H1 (cell line): ENCODE measurements at regions not wholly inside any gene's neighbourhood (a gene's known extent, or its start where the extent isn't known, plus 50 kb on each side); places are given as distances from the start of the nearest gene placed in this dataset.

Experiments used
- CTCF ChIA-PET: fragments of 300-600 bp; sonication (Branson Sonifier 250); formaldehyde crosslinking; loops from one replicate; lab custom pipeline; 2021; ENCODE audit not compliant: partially characterized antibody; lab: Charles Lee
- POLR2A ChIA-PET: fragments of 300-600 bp; sonication (Branson Sonifier 250); formaldehyde crosslinking; loops from one replicate; lab custom pipeline; 2021; ENCODE audit warnings: inconsistent platforms; ENCODE audit not compliant: partially characterized antibody; lab: Charles Lee
- DNase-seq, 2 experiments: peaks; one replicate each; pipeline versions ENCODE4 v3.0.0 to v3.0.0-alpha.2; 2010 to 2022; ENCODE audit warnings: low spot score in 2 of 2, low read depth in 1 of 2, mixed read lengths in 1 of 2
- FAIRE-seq: peaks from 2 replicates; lab custom pipeline; 2011; peaks lifted over from hg19 to GRCh38; lab: Jason Lieb, UNC
- H2AFZ ChIP-seq: 2 replicates; pipeline ENCODE4 v1.8.1; 2012; ENCODE audit warnings: low read length, inconsistent platforms
- H2AK5ac ChIP-seq: 2 replicates; pipeline ENCODE4 v1.6.1; 2013; ENCODE audit warnings: low read depth, low read length
- H2BK120ac ChIP-seq: replicated peaks from 2 replicates; pipeline ENCODE3; 2013; ENCODE audit warnings: low read depth, low read length, inconsistent platforms
- H2BK12ac ChIP-seq: 2 replicates; pipeline ENCODE4 v1.6.1; 2013; ENCODE audit warnings: low read depth, low read length
- H2BK15ac ChIP-seq: 2 replicates; pipeline ENCODE4 v1.6.1; 2013; ENCODE audit warnings: low read length
- H2BK20ac ChIP-seq: 2 replicates; pipeline ENCODE4 v1.6.1; 2013; ENCODE audit warnings: low read length
- H2BK5ac ChIP-seq: 2 replicates; pipeline ENCODE4 v1.6.1; 2013; ENCODE audit warnings: low read depth, low read length
- H3K14ac ChIP-seq: 2 replicates; pipeline ENCODE4 v1.6.1; 2013; ENCODE audit warnings: inconsistent platforms; ENCODE audit not compliant: insufficient read length
- H3K18ac ChIP-seq: 2 replicates; pipeline ENCODE4 v1.6.1; 2013; ENCODE audit warnings: low read length; ENCODE audit errors: extremely low read depth
- H3K23ac ChIP-seq: 2 replicates; pipeline ENCODE4 v1.6.1; 2013; ENCODE audit warnings: inconsistent platforms; ENCODE audit not compliant: insufficient read length
- H3K23me2 ChIP-seq: 2 replicates; pipeline ENCODE4 v1.6.1; 2013; ENCODE audit warnings: low read depth, low read length
- H3K27ac ChIP-seq: 2 replicates; pipeline ENCODE4 v1.6.1; 2011; ENCODE audit warnings: low read depth, low read length, inconsistent platforms
- H3K27me3 ChIP-seq, 4 experiments: replicated peaks in 1 of 4; 1 replicate in 1 of 4; 2 replicates in 3 of 4; pipeline versions ENCODE4 v1.6.1 to v1.8.1; 2011 to 2013; ENCODE audit warnings: low read length in 3 of 4, mild to moderate bottlenecking in 3 of 4, inconsistent platforms in 2 of 4, mixed read lengths in 2 of 4, moderate library complexity in 1 of 4; ENCODE audit not compliant: control insufficient read depth in 3 of 4, insufficient read depth in 3 of 4; ENCODE audit errors: extremely low read depth in 1 of 4
- H3K36me3 ChIP-seq, 4 experiments: 2 replicates each; pipeline versions ENCODE4 v1.6.1 to v1.8.1; 2011 to 2013; ENCODE audit warnings: mild to moderate bottlenecking in 4 of 4, low read length in 3 of 4, moderate library complexity in 2 of 4, control low read depth in 1 of 4, inconsistent platforms in 1 of 4; ENCODE audit not compliant: insufficient read depth in 4 of 4, control insufficient read depth in 2 of 4
- H3K4ac ChIP-seq: replicated peaks from 2 replicates; pipeline ENCODE3; 2013; ENCODE audit warnings: low read length, low read depth, mixed read lengths, inconsistent platforms; ENCODE audit not compliant: insufficient read length
- H3K4me1 ChIP-seq, 4 experiments: replicated peaks in 1 of 4; 1 replicate in 1 of 4; 2 replicates in 3 of 4; pipeline versions ENCODE4 v1.6.1 to v1.8.1; 2011 to 2013; ENCODE audit warnings: low read length in 3 of 4, inconsistent platforms in 2 of 4, mixed read lengths in 1 of 4; ENCODE audit not compliant: insufficient read depth in 4 of 4, control insufficient read depth in 3 of 4
- H3K4me2 ChIP-seq, 2 experiments: 2 replicates each; pipeline versions ENCODE4 v1.6.1 to v1.8.1; 2011 to 2013; ENCODE audit warnings: low read depth in 2 of 2, low read length in 2 of 2, control low read depth in 1 of 2, inconsistent platforms in 1 of 2, mild to moderate bottlenecking in 1 of 2; ENCODE audit not compliant: insufficient read depth in 1 of 2
- H3K4me3 ChIP-seq, 4 experiments: fragments of 200-600, 300-600 bp in 1 of 4; sonication (generic), shearing (Covaris generic), sonication (Bioruptor Twin) in 1 of 4; 2 replicates each; pipeline versions ENCODE4 v1.5.1 to v1.8.1; 2011 to 2016; ENCODE audit warnings: low read length in 4 of 4, low read depth in 3 of 4, control low read depth in 2 of 4, inconsistent platforms in 2 of 4, mild to moderate bottlenecking in 2 of 4, mixed read lengths in 1 of 4, moderate library complexity in 1 of 4; ENCODE audit not compliant: insufficient read depth in 2 of 4; ENCODE audit errors: extremely low read depth in 1 of 4
- H3K56ac ChIP-seq: replicated peaks from 2 replicates; pipeline ENCODE3; 2013; ENCODE audit warnings: low read depth, mild to moderate bottlenecking, mixed read lengths, low read length, inconsistent platforms; ENCODE audit not compliant: insufficient read length
- H3K79me1 ChIP-seq: 2 replicates; pipeline ENCODE4 v1.6.1; 2013; ENCODE audit warnings: low read depth, low read length, control low read depth
- H3K79me2 ChIP-seq, 2 experiments: 2 replicates each; pipeline versions ENCODE4 v1.6.1 to v1.8.1; 2012 to 2013; ENCODE audit warnings: low read length in 2 of 2, mild to moderate bottlenecking in 2 of 2, inconsistent platforms in 1 of 2; ENCODE audit not compliant: insufficient read depth in 2 of 2, control insufficient read depth in 1 of 2
- H3K9ac ChIP-seq, 4 experiments: replicated peaks in 1 of 4; 1 replicate in 1 of 4; 2 replicates in 3 of 4; pipeline versions ENCODE4 v1.6.1 to v1.8.1; 2011 to 2013; ENCODE audit warnings: low read depth in 3 of 4, low read length in 3 of 4, control low read depth in 2 of 4, mild to moderate bottlenecking in 2 of 4, moderate library complexity in 2 of 4, inconsistent platforms in 1 of 4; ENCODE audit errors: extremely low read depth in 1 of 4
- H3K9me3 ChIP-seq, 2 experiments: 2 replicates each; pipeline versions ENCODE4 v1.6.1 to v1.8.1; 2012 to 2013; ENCODE audit warnings: mild to moderate bottlenecking in 2 of 2, moderate library complexity in 2 of 2, control low read depth in 1 of 2, inconsistent platforms in 1 of 2, low read depth in 1 of 2, low read length in 1 of 2, mixed read lengths in 1 of 2; ENCODE audit not compliant: insufficient read depth in 2 of 2
- H4K20me1 ChIP-seq, 2 experiments: replicated peaks in 1 of 2; 2 replicates each; pipeline versions ENCODE3 to v1.8.1; 2011 to 2013; ENCODE audit warnings: inconsistent platforms in 2 of 2, low read length in 2 of 2, mild to moderate bottlenecking in 1 of 2; ENCODE audit not compliant: insufficient read depth in 2 of 2, control insufficient read depth in 1 of 2
- H4K5ac ChIP-seq: 2 replicates; pipeline ENCODE4 v1.6.1; 2013; ENCODE audit warnings: low read length, low read depth, mixed read lengths, inconsistent platforms; ENCODE audit not compliant: insufficient read length
- H4K8ac ChIP-seq: 2 replicates; pipeline ENCODE4 v1.8.0; 2013; ENCODE audit warnings: mild to moderate bottlenecking, moderate library complexity, low read length, inconsistent platforms; ENCODE audit not compliant: insufficient read depth; ENCODE audit errors: extremely low read depth
- H4K91ac ChIP-seq: replicated peaks from 2 replicates; pipeline ENCODE3; 2013; ENCODE audit warnings: low read length, mixed read lengths, inconsistent platforms; ENCODE audit not compliant: insufficient read length
- BCL11A ChIP-seq, 2 experiments: IDR thresholded peaks; one replicate each; pipeline ENCODE4 v1.6.1; 2011; ENCODE audit warnings: low read depth in 2 of 2, low read length in 2 of 2, mild to moderate bottlenecking in 2 of 2
- BRCA1 ChIP-seq: IDR thresholded peaks from 2 replicates; pipeline ENCODE4 v1.6.1; 2012; ENCODE audit warnings: low read depth, low read length, improper control_type of control experiment
- CEBPB ChIP-seq: IDR thresholded peaks from 2 replicates; pipeline ENCODE4 v1.6.1; 2012; ENCODE audit warnings: low read depth, low read length
- CTCF ChIP-seq, 3 experiments: IDR thresholded peaks; 1 replicate in 2 of 3; 2 replicates in 1 of 3; pipeline versions ENCODE4 v1.5.1 to v1.6.1; 2011; ENCODE audit warnings: low read length in 3 of 3, mild to moderate bottlenecking in 3 of 3, inconsistent platforms in 2 of 3, low read depth in 1 of 3, moderate library complexity in 1 of 3; ENCODE audit not compliant: insufficient read depth in 1 of 3; ENCODE audit errors: control extremely low read depth in 1 of 3
- HDAC2 ChIP-seq, 2 experiments: fragments of 300-600 bp in 1 of 2; sonication (generic) in 1 of 2; IDR thresholded peaks; 2 replicates each; pipeline ENCODE4 v1.6.1; 2011 to 2012; ENCODE audit warnings: low read depth in 2 of 2, low read length in 2 of 2, mild to moderate bottlenecking in 2 of 2, moderate library complexity in 2 of 2, borderline replicate concordance in 1 of 2, inconsistent platforms in 1 of 2
- POLR2AphosphoS5 ChIP-seq: IDR thresholded peaks from 2 replicates; pipeline ENCODE4 v1.6.1; 2011; ENCODE audit warnings: low read depth, low read length
- RBBP5 ChIP-seq: IDR thresholded peaks from 2 replicates; pipeline ENCODE4 v1.7.1; 2012; ENCODE audit warnings: low read depth, mild to moderate bottlenecking, inconsistent platforms, low read length, moderate library complexity, borderline replicate concordance
- SIN3A ChIP-seq, 2 experiments: IDR thresholded peaks in 1 of 2; conservative IDR thresholded peaks in 1 of 2; 2 replicates each; pipeline ENCODE4 v1.6.1; 2011 to 2012; ENCODE audit warnings: low read length in 2 of 2, improper control_type of control experiment in 1 of 2, low read depth in 1 of 2, mild to moderate bottlenecking in 1 of 2
- SP1 ChIP-seq: IDR thresholded peaks from 2 replicates; pipeline ENCODE4 v1.6.1; 2011; ENCODE audit warnings: low read depth, low read length
- SRF ChIP-seq: IDR thresholded peaks from 2 replicates; pipeline ENCODE4 v1.6.1; 2011; ENCODE audit warnings: mild to moderate bottlenecking, low read depth, low read length, moderate library complexity
- WGBS, 2 experiments: shearing (Covaris generic) in 1 of 2; methylation state at CpG; one replicate each; pipeline versions ENCODE4 v1.1.6 to v1.1.7; 2013 to 2015; ENCODE audit warnings: low lambda C conversion rate in 2 of 2, mixed read lengths in 2 of 2, inconsistent platforms in 1 of 2, low coverage in 1 of 2, missing lambda C conversion rate in 1 of 2; ENCODE audit not compliant: insufficient replicate concordance in 2 of 2, insufficient coverage in 1 of 2, insufficient read length in 1 of 2; ENCODE audit errors: extremely low coverage in 1 of 2, missing lambda C conversion rate in 1 of 2; 5-methylcytosine and 5-hydroxymethylcytosine counted together

GRCh38 chr1:228546541-228547463, 59.6 kb downstream of the RNF187 start:
- H2BK5ac ChIP-seq, result no peak overlapping the region
- H3K4ac ChIP-seq, result no peak overlapping the region
- H2BK15ac ChIP-seq, result no peak overlapping the region
- H3K27me3 ChIP-seq, result peaks cover 34 to 69% (median 62%) of the 10 kb centered on the region in 4 experiments
- no peak overlapping the region for H2BK12ac ChIP-seq
- no peak overlapping the region for H4K8ac ChIP-seq
- FAIRE-seq, result no peak
- H3K14ac ChIP-seq, result no peak overlapping the region
- H3K23me2 ChIP-seq, result no peaks in the 10 kb centered on the region
- H2BK120ac ChIP-seq, result no peak overlapping the region
- H3K4me1 ChIP-seq, result no peaks in the 10 kb centered on the region
- ChIA-PET POLR2A (no interaction called here), CTCF (no interaction called here)
- H3K79me1 ChIP-seq, result no peaks in the 10 kb centered on the region
- H3K4me3 ChIP-seq, result no peak overlapping the region
- H2AK5ac ChIP-seq, result no peak overlapping the region
- no peak overlapping the region for H3K56ac ChIP-seq
- WGBS, 2 experiments, result 82% methylated on average over 12 of the region's 12 CpGs; no CpG with 5 or more reads in 1 of the 2 experiments
- H2AFZ ChIP-seq, result no peak overlapping the region
- H2BK20ac ChIP-seq, result no peak overlapping the region
- no peaks in the 10 kb centered on the region for H3K79me2 ChIP-seq
- no peak for DNase-seq
- no peak overlapping the region for H3K9ac ChIP-seq
- no peak overlapping the region for H4K5ac ChIP-seq
- no peak overlapping the region for H4K91ac ChIP-seq
- no peak overlapping the region for H3K18ac ChIP-seq
- no peaks in the 10 kb centered on the region for H4K20me1 ChIP-seq
- no peaks in the 10 kb centered on the region for H3K36me3 ChIP-seq
- H3K4me2 ChIP-seq, result no peak overlapping the region
- no peak overlapping the region for H3K27ac ChIP-seq
- peaks cover 8 to 49% of the 10 kb centered on the region in 2 experiments; a peak in 3 of 4 replicates for H3K9me3 ChIP-seq
- H3K23ac ChIP-seq, result no peak overlapping the region
- TF ChIP-seq CEBPB (no peak), RBBP5 (no peak), CTCF (IDR thresholded peaks at IDR 0.05; ENCODE audit: control extremely low read depth in 1 of 3, insufficient read depth in 1 of 3, low read depth in 1 of 3, low read length in 3 of 3) (no peak), HDAC2 (IDR thresholded peaks at IDR 0.05; ENCODE audit: borderline replicate concordance in 1 of 2, low read depth in 2 of 2, low read length in 2 of 2) (no peak), SP1 (no peak), SIN3A (conservative IDR thresholded peaks at IDR 0.05 in 1 of 2, IDR thresholded peaks at IDR 0.05 in 1 of 2; ENCODE audit: low read depth in 1 of 2, low read length in 2 of 2) (no peak), SRF (no peak), POLR2AphosphoS5 (no peak), BRCA1 (no peak), BCL11A (IDR thresholded peaks at IDR 0.05; ENCODE audit: low read depth in 2 of 2, low read length in 2 of 2) (no peak)
